ENCODE measurements at regions not wholly inside any gene's neighbourhood (a gene's known extent, or its start where the extent isn't known, plus 50 kb on each side); places are given as distances from the start of the nearest gene placed in this dataset.

- Histone ChIP-seq H3K9me2 (replicated peaks; ENCODE audit: insufficient read depth, low read length) (no peaks in the 10 kb centered on the region), H3K9me3 (ENCODE audit: insufficient read depth, low read length) (no peaks in the 10 kb centered on the region), H3K27me3 (ENCODE audit: low read length) (no peaks in the 10 kb centered on the region), H3K79me2 (ENCODE audit: insufficient read depth, low read length) (no peaks in the 10 kb centered on the region), H4K20me1 (ENCODE audit: low read depth, low read length) (no peaks in the 10 kb centered on the region), H3K36me3 (ENCODE audit: low read length) (no peaks in the 10 kb centered on the region), H3F3A (ENCODE audit: insufficient read depth) (no peaks in the 10 kb centered on the region), H3K9ac (ENCODE audit: low read length) (no peak overlapping the region), H2AFZ (ENCODE audit: low read depth, low read length, severe bottlenecking) (no peak overlapping the region), H3K27ac (ENCODE audit: low read depth, low read length) (no peak overlapping the region), H3K4me2 (ENCODE audit: low read depth, low read length, poor library complexity, severe bottlenecking) (no peak overlapping the region), H3K4me3 (ENCODE audit: insufficient read depth, low read length, poor library complexity, severe bottlenecking) (no peak overlapping the region)
- TF ChIP-seq EZH2phosphoT487 (conservative IDR thresholded peaks at IDR 0.05; ENCODE audit: low read length), result no peak
- TF ChIP-seq, protein P1, sequence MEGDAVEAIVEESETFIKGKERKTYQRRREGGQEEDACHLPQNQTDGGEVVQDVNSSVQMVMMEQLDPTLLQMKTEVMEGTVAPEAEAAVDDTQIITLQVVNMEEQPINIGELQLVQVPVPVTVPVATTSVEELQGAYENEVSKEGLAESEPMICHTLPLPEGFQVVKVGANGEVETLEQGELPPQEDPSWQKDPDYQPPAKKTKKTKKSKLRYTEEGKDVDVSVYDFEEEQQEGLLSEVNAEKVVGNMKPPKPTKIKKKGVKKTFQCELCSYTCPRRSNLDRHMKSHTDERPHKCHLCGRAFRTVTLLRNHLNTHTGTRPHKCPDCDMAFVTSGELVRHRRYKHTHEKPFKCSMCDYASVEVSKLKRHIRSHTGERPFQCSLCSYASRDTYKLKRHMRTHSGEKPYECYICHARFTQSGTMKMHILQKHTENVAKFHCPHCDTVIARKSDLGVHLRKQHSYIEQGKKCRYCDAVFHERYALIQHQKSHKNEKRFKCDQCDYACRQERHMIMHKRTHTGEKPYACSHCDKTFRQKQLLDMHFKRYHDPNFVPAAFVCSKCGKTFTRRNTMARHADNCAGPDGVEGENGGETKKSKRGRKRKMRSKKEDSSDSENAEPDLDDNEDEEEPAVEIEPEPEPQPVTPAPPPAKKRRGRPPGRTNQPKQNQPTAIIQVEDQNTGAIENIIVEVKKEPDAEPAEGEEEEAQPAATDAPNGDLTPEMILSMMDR (IDR thresholded peaks at IDR 0.05; ENCODE audit: insufficient read depth, low read length, poor library complexity, severe bottlenecking), result no peak
These were observed 435.5 kb downstream of the DHX35 start for GRCh38 chr20:39397646-39398045.

DNA sequence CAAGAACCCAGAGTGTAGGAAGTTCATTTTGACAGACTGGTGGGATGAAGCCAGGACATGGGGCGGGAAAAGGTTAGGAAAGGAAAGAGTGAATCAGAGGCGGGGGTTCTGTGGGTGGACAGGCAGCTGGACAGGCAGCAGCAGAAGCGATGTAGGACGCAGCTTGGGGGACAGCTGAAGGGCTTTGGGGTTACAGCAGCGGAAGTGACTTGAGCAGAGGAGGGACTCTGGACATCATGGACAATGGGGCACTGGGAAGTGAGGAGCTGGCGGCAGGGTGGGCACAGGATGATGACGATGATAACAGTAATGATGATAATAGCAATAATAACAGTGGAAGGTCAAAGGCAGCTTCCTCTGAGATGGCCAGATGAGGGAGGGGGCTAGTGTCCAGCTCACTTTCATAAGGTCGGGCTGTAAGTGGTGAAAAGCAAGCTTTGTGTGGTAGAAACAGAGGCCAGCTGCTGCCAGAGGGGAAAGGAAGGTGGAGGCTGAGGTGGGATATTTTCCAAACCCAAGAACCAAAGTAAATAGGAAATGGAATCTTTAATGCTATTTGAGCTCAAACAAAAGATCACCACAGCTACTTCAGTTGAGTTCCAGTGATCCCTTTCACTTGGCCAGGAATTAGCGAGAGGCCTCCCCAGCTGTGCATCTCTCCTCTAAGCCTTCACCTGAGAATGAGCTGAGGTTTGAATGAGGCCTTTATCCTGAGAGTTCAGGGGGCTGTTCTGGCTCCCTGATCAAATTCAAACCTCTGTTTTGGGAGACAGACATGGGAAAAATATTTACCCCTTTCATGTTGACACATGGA, 433.5 kb downstream of the DHX35 start:
- H3K79me2 ChIP-seq (ENCODE audit: insufficient read depth, low read length), result no peaks in the 10 kb centered on the region
- no peak overlapping the region for H2AFZ ChIP-seq (ENCODE audit: low read depth, low read length, severe bottlenecking)
- no peaks in the 10 kb centered on the region for H4K20me1 ChIP-seq (ENCODE audit: low read depth, low read length)
- H3K4me3 ChIP-seq (ENCODE audit: insufficient read depth, low read length, poor library complexity, severe bottlenecking), result no peak overlapping the region
- H3K9me2 ChIP-seq (replicated peaks; ENCODE audit: insufficient read depth, low read length), result no peaks in the 10 kb centered on the region
- no peaks in the 10 kb centered on the region for H3K27me3 ChIP-seq (ENCODE audit: low read length)
- H3K9ac ChIP-seq (ENCODE audit: low read length), result no peak overlapping the region
- no peak overlapping the region for H3K4me2 ChIP-seq (ENCODE audit: low read depth, low read length, poor library complexity, severe bottlenecking)
- H3F3A ChIP-seq (ENCODE audit: insufficient read depth), result no peaks in the 10 kb centered on the region
- H3K27ac ChIP-seq (ENCODE audit: low read depth, low read length), result no peak overlapping the region
- no peaks in the 10 kb centered on the region for H3K36me3 ChIP-seq (ENCODE audit: low read length)
- no peaks in the 10 kb centered on the region for H3K9me3 ChIP-seq (ENCODE audit: insufficient read depth, low read length)
- TF ChIP-seq, protein P1 (IDR thresholded peaks at IDR 0.05; ENCODE audit: insufficient read depth, low read length, poor library complexity, severe bottlenecking), result no peak
- TF ChIP-seq EZH2phosphoT487 (conservative IDR thresholded peaks at IDR 0.05; ENCODE audit: low read length), result no peak

DNA sequence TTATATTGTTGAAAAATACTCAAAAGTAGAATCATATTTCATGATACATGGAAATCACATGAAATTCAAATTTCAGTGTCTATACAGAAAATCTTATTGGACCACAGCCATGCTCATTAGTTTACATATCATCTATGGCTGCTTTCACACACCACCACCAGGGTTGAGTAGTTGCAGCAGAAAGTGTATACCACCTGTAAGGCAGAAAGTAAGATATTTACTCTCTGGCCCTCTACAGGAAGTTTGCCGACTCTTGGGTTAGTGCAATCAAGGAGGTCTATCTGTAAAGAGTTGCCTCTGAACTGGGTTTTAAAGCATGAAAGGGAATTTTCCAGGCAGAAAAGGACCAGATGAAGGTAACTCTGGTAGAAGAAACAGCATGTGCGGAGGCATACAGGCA, 432.3 kb downstream of the DHX35 start:
- Histone ChIP-seq H3K9me3 (ENCODE audit: insufficient read depth, low read length) (no peaks in the 10 kb centered on the region), H3K79me2 (ENCODE audit: insufficient read depth, low read length) (no peaks in the 10 kb centered on the region), H4K20me1 (ENCODE audit: low read depth, low read length) (no peaks in the 10 kb centered on the region), H3F3A (ENCODE audit: insufficient read depth) (no peaks in the 10 kb centered on the region), H3K4me2 (ENCODE audit: low read depth, low read length, poor library complexity, severe bottlenecking) (no peak overlapping the region), H3K27me3 (ENCODE audit: low read length) (no peaks in the 10 kb centered on the region), H2AFZ (ENCODE audit: low read depth, low read length, severe bottlenecking) (no peak overlapping the region), H3K36me3 (ENCODE audit: low read length) (no peaks in the 10 kb centered on the region), H3K27ac (ENCODE audit: low read depth, low read length) (no peak overlapping the region), H3K9ac (ENCODE audit: low read length) (no peak overlapping the region), H3K9me2 (replicated peaks; ENCODE audit: insufficient read depth, low read length) (no peaks in the 10 kb centered on the region), H3K4me3 (ENCODE audit: insufficient read depth, low read length, poor library complexity, severe bottlenecking) (no peak overlapping the region)
- TF ChIP-seq, protein P1 (IDR thresholded peaks at IDR 0.05; ENCODE audit: insufficient read depth, low read length, poor library complexity, severe bottlenecking), result no peak
- no peak for TF ChIP-seq EZH2phosphoT487 (conservative IDR thresholded peaks at IDR 0.05; ENCODE audit: low read length)

All from SU-DHL-6 (cell line).